Cardiac muscle cell (in vitro differentiated cells and primary cell): ENCODE measurements at regions not wholly inside any gene's neighbourhood (a gene's known extent, or its start where the extent isn't known, plus 50 kb on each side); places are given as distances from the start of the nearest gene placed in this dataset.
A peak's percentile ranks its signal among the peaks of the same experiment; 100 is the strongest.

Experiments
- DNase-seq, 2 donors: peaks; one replicate each; pipeline versions ENCODE4 v3.0.0 to v3.0.0-alpha.2; 2010 to 2017; ENCODE audit warnings: low read depth in 1 of 2, low spot score in 1 of 2
- H3K27ac ChIP-seq: fragments of 200-600 bp; sonication (generic); 2 replicates; pipeline ENCODE4 v1.5.1; 2016
- H3K27me3 ChIP-seq: fragments of 200-600 bp; sonication (generic); 2 replicates; pipeline ENCODE4 v1.6.0; 2016; ENCODE audit warnings: control low read depth
- H3K36me3 ChIP-seq: fragments of 200-600 bp; sonication (generic); 2 replicates; pipeline ENCODE4 v1.5.1; 2016; ENCODE audit warnings: control low read depth
- H3K4me1 ChIP-seq: fragments of 200-600 bp; sonication (generic); 2 replicates; pipeline ENCODE4 v1.8.1; 2017; ENCODE audit warnings: low read depth, mild to moderate bottlenecking, mixed run types
- H3K4me3 ChIP-seq: fragments of 200-600 bp; sonication (generic); 2 replicates; pipeline ENCODE4 v1.5.1; 2016; ENCODE audit warnings: mild to moderate bottlenecking
- H3K9me3 ChIP-seq: fragments of 200-600 bp; sonication (generic); 2 replicates; pipeline ENCODE4 v1.5.1; 2017; ENCODE audit warnings: low read depth, mild to moderate bottlenecking, control low read depth
- CTCF ChIP-seq: IDR thresholded peaks from 2 replicates; pipeline ENCODE4 v1.5.1; 2012; ENCODE audit warnings: low read depth, mild to moderate bottlenecking, low read length

DNA sequence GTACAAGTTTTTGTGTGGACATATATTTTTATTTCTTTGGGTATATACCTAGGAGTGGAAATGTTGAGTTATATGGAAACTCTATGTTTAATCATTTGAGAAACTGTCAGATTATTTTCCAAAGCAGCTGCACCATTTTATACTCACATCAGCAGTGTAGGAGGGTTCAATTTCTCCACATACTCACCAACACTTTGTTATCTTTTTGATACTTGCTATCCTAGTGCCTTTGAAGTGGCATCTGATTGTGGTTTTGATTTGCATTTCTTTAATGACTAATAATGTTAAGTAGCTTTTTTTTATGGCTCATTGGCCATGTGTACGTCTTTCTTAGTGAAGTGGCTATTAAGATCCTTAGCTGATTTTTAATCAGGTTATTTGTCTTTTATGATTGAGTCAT lies 64.7 kb upstream of the SLC8A1 start:
- Histone ChIP-seq H3K36me3 (peaks cover 5% of the 10 kb centered on the region), H3K4me3 (no peak overlapping the region), H3K9me3 (no peaks in the 10 kb centered on the region), H3K4me1 (peaks cover 12% of the 10 kb centered on the region), H3K27ac (no peak overlapping the region), H3K27me3 (no peaks in the 10 kb centered on the region)
- TF ChIP-seq CTCF = no peak
- no peak for DNase-seq

- H3K4me3 ChIP-seq = no peak overlapping the region
- no peak overlapping the region for H3K27ac ChIP-seq
- H3K9me3 ChIP-seq = no peaks in the 10 kb centered on the region
- no peak for DNase-seq
- no peaks in the 10 kb centered on the region for H3K36me3 ChIP-seq
- peaks cover 10% of the 10 kb centered on the region for H3K4me1 ChIP-seq
- no peak for TF ChIP-seq CTCF
- no peaks in the 10 kb centered on the region for H3K27me3 ChIP-seq
Observed at GRCh38 chr2:40528564-40528963, 76.7 kb upstream of the SLC8A1 start.

GRCh38 chr2:40531359-40531758 lies 79.5 kb upstream of the SLC8A1 start:
- H3K36me3 ChIP-seq = no peaks in the 10 kb centered on the region
- H3K27ac ChIP-seq = no peak overlapping the region
- TF ChIP-seq CTCF = no peak
- no peaks in the 10 kb centered on the region for H3K27me3 ChIP-seq
- no peak overlapping the region for H3K4me3 ChIP-seq
- H3K4me1 ChIP-seq = peaks cover 38% of the 10 kb centered on the region
- DNase-seq = no peak
- H3K9me3 ChIP-seq = no peaks in the 10 kb centered on the region

DNA sequence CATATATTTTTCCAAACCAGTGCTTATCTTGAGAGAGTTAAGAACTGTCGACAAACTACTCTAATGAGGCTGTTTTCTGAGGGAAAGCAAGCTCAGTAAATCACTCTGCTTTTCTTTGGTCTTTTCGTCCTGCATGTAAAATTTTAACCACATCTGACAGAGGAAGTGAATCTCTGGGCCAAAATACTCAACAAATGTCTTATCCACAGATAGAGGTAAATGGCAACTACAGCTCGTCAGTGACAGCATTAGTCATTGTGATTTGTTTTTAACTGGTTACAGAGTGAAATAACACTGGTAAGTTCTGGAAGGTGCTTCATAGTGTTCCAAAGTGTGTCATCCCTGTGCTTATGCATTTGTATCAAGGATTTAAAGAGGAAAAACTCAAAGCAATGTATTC lies 82.6 kb upstream of the SLC8A1 start:
- peak overlapping the region; percentile 21 for H3K27ac ChIP-seq
- peaks cover 51% of the 10 kb centered on the region for H3K4me1 ChIP-seq
- H3K36me3 ChIP-seq = no peaks in the 10 kb centered on the region
- no peaks in the 10 kb centered on the region for H3K27me3 ChIP-seq
- no peaks in the 10 kb centered on the region for H3K9me3 ChIP-seq
- peak in 1 of 2 donors; percentile 2 for DNase-seq
- no peak overlapping the region for H3K4me3 ChIP-seq
- no peak for TF ChIP-seq CTCF

DNA sequence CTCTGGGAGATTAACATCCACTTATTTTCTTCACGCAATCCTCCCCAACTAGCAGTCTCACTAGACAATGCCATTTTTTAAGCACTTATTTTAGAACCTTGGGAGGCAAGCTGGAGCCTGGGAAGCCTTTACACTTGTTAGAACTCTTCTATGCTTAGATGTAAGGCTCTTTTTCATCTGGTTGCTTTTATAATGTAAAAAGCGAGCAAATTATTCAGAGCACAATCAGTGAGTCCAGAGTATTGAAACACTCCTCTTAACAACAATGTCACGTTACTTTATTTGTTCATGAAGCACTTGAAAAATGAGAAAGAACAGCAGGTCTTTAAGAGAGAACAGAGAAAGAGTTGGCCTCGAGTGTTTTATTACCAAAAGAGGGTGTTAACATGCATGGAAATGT lies 84.1 kb upstream of the SLC8A1 start:
- Histone ChIP-seq H3K27ac (peak overlapping the region; percentile 81), H3K27me3 (no peaks in the 10 kb centered on the region), H3K4me3 (no peak overlapping the region), H3K4me1 (peaks cover 58% of the 10 kb centered on the region), H3K36me3 (no peaks in the 10 kb centered on the region), H3K9me3 (no peaks in the 10 kb centered on the region)
- no peak for DNase-seq
- TF ChIP-seq CTCF = no peak

DNA sequence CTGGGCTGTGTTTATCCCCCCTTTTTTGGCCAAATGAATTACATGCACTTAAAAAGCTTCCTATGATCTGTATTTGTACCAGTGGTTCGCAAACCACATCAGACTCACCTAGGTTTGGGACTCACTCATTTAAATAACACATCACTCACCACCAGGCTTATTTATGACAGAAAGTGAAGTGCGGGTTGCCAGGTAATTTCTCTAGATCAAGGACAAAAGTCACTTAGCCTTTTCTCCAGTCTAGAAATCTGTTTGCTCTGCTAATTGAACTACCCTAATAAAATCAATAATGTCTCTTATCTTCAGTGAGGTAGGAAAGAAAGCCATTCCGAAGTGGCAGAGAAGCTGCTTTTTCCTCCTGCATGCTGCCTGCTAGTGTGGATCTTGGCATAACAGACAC lies 88.1 kb upstream of the SLC8A1 start:
- peaks cover 42% of the 10 kb centered on the region for H3K4me1 ChIP-seq
- H3K9me3 ChIP-seq = no peaks in the 10 kb centered on the region
- H3K36me3 ChIP-seq = no peaks in the 10 kb centered on the region
- H3K27me3 ChIP-seq = no peaks in the 10 kb centered on the region
- no peak overlapping the region for H3K4me3 ChIP-seq
- DNase-seq = no peak
- no peak overlapping the region for H3K27ac ChIP-seq
- TF ChIP-seq CTCF = no peak
